ENCODE measurements at regions not wholly inside any gene's neighbourhood (a gene's known extent, or its start where the extent isn't known, plus 50 kb on each side); places are given as distances from the start of the nearest gene placed in this dataset.

GRCh38 chr16:65945493-65945892, 421.0 kb upstream of the CDH5 start:
- no peak for TF ChIP-seq EGR1 (IDR thresholded peaks at IDR 0.05)
- TF ChIP-seq MAX (IDR thresholded peaks at IDR 0.05): no peak
- no peak for TF ChIP-seq EP300 (IDR thresholded peaks at IDR 0.05; ENCODE audit: borderline replicate concordance)

Data from Ishikawa (cell line).